ENCODE measurements at regions not wholly inside any gene's neighbourhood (a gene's known extent, or its start where the extent isn't known, plus 50 kb on each side); places are given as distances from the start of the nearest gene placed in this dataset.
A peak's percentile ranks its signal among the peaks of the same experiment; 100 is the strongest.

- intact Hi-C loops (cut with DNase I; ENCODE audit: low total_unique reads), result no loop called here
- WGBS, 5 donors, result 80 to 86% (median 81%) methylated on average over 12 of the region's 12 CpGs
- peaks cover 0 to 36% (median 13%) of the 10 kb centered on the region in 6 donors for H3K4me1 ChIP-seq
- no peaks in the 10 kb centered on the region for H3K9me3 ChIP-seq
- TF ChIP-seq POLR2AphosphoS5 (IDR thresholded peaks at IDR 0.05) (no peak), POLR2A (IDR thresholded peaks at IDR 0.05) (no peak), CTCF (IDR thresholded peaks at IDR 0.05 in 8 of 11, conservative IDR thresholded peaks at IDR 0.05 in 3 of 11) (no peak)
- peaks cover 0 to 83% (median 9%) of the 10 kb centered on the region in 7 donors for H3K27me3 ChIP-seq (replicated peaks in 1 of 7)
- H3K36me3 ChIP-seq, result no peaks in the 10 kb centered on the region
- no peak overlapping the region for H3K27ac ChIP-seq
- peak; percentile 30 for DNase-seq
- H3K4me3 ChIP-seq, result no peak overlapping the region
Observed at GRCh38 chr1:30810416-30811080, 53.0 kb upstream of the LAPTM5 start.

- Histone ChIP-seq H3K27ac (no peak overlapping the region), H3K9me3 (no peaks in the 10 kb centered on the region), H3K27me3 (replicated peaks in 1 of 7) (peaks cover 0 to 82% (median 9%) of the 10 kb centered on the region in 7 donors), H3K4me3 (no peak overlapping the region), H3K36me3 (no peaks in the 10 kb centered on the region), H3K4me1 (peaks cover 0 to 41% (median 13%) of the 10 kb centered on the region in 6 donors)
- WGBS, 5 donors, result 59 to 65% (median 62%) methylated on average over 14 of the region's 14 CpGs
- TF ChIP-seq POLR2AphosphoS5 (IDR thresholded peaks at IDR 0.05), result no peak
- TF ChIP-seq POLR2A (IDR thresholded peaks at IDR 0.05), result no peak
- TF ChIP-seq CTCF (IDR thresholded peaks at IDR 0.05 in 8 of 11, conservative IDR thresholded peaks at IDR 0.05 in 3 of 11), result no peak
- no peak for DNase-seq
- intact Hi-C loops (cut with DNase I; ENCODE audit: low total_unique reads), result no loop called here
Observed at GRCh38 chr1:30809514-30810263, 52.1 kb upstream of the LAPTM5 start.

GRCh38 chr1:30808067-30808662 lies 50.6 kb upstream of the LAPTM5 start:
- intact Hi-C loops (cut with DNase I; ENCODE audit: low total_unique reads), result no loop called here
- DNase-seq, result peak; percentile 38
- peaks cover 0 to 41% (median 13%) of the 10 kb centered on the region in 6 donors for H3K4me1 ChIP-seq
- 83 to 89% (median 86%) methylated on average over 2 to 3 of the region's 3 CpGs for WGBS, 5 donors
- no peaks in the 10 kb centered on the region for H3K9me3 ChIP-seq
- no peaks in the 10 kb centered on the region for H3K36me3 ChIP-seq
- no peak overlapping the region for H3K4me3 ChIP-seq
- H3K27ac ChIP-seq, result no peak overlapping the region
- no peak for TF ChIP-seq POLR2A (IDR thresholded peaks at IDR 0.05)
- no peak for TF ChIP-seq CTCF (IDR thresholded peaks at IDR 0.05 in 8 of 11, conservative IDR thresholded peaks at IDR 0.05 in 3 of 11)
- TF ChIP-seq POLR2AphosphoS5 (IDR thresholded peaks at IDR 0.05), result no peak
- H3K27me3 ChIP-seq (replicated peaks in 1 of 7), result peaks cover 0 to 68% (median 9%) of the 10 kb centered on the region in 7 donors

Data from spleen (tissue), 11 donors.